ENCODE measurements at regions not wholly inside any gene's neighbourhood (a gene's known extent, or its start where the extent isn't known, plus 50 kb on each side); places are given as distances from the start of the nearest gene placed in this dataset.

- Histone ChIP-seq H3K4me1 (ENCODE audit: control insufficient read depth in 1 of 2, insufficient read depth in 2 of 2, low read length in 2 of 2) (no peaks in the 10 kb centered on the region), H3K36me3 (ENCODE audit: control insufficient read depth in 1 of 2, insufficient read depth in 2 of 2, low read length in 2 of 2) (no peaks in the 10 kb centered on the region), H3K9me3 (ENCODE audit: control insufficient read depth in 1 of 2, low read length in 2 of 2) (no peaks in the 10 kb centered on the region), H3K27me3 (ENCODE audit: low read depth, low read length) (no peaks in the 10 kb centered on the region), H3K27ac (ENCODE audit: low read length) (no peak overlapping the region), H3K4me3 (ENCODE audit: low read depth in 1 of 2, low read length in 2 of 2) (no peak overlapping the region)
These were observed 2898.1 kb downstream of the PCDH9 start for GRCh38 chr13:64332048-64332447.

- H3K36me3 ChIP-seq (ENCODE audit: control insufficient read depth in 1 of 2, insufficient read depth in 2 of 2, low read length in 2 of 2): no peaks in the 10 kb centered on the region
- no peak overlapping the region for H3K4me3 ChIP-seq (ENCODE audit: low read depth in 1 of 2, low read length in 2 of 2)
- H3K9me3 ChIP-seq (ENCODE audit: control insufficient read depth in 1 of 2, low read length in 2 of 2): no peaks in the 10 kb centered on the region
- H3K27me3 ChIP-seq (ENCODE audit: low read depth, low read length): no peaks in the 10 kb centered on the region
- H3K4me1 ChIP-seq (ENCODE audit: control insufficient read depth in 1 of 2, insufficient read depth in 2 of 2, low read length in 2 of 2): no peaks in the 10 kb centered on the region
- H3K27ac ChIP-seq (ENCODE audit: low read length): no peak overlapping the region
These were observed 2902.5 kb downstream of the PCDH9 start for GRCh38 chr13:64327505-64328194.

GRCh38 chr13:64314331-64314730, 2898.7 kb upstream of the PCDH20 start:
- no peaks in the 10 kb centered on the region for H3K36me3 ChIP-seq (ENCODE audit: control insufficient read depth in 1 of 2, insufficient read depth in 2 of 2, low read length in 2 of 2)
- H3K27ac ChIP-seq (ENCODE audit: low read length): no peak overlapping the region
- H3K4me3 ChIP-seq (ENCODE audit: low read depth in 1 of 2, low read length in 2 of 2): no peak overlapping the region
- H3K4me1 ChIP-seq (ENCODE audit: control insufficient read depth in 1 of 2, insufficient read depth in 2 of 2, low read length in 2 of 2): no peaks in the 10 kb centered on the region
- no peaks in the 10 kb centered on the region for H3K27me3 ChIP-seq (ENCODE audit: low read depth, low read length)
- peaks cover 4 to 7% of the 10 kb centered on the region in 2 donors for H3K9me3 ChIP-seq (ENCODE audit: control insufficient read depth in 1 of 2, low read length in 2 of 2)

- no peaks in the 10 kb centered on the region for H3K36me3 ChIP-seq (ENCODE audit: control insufficient read depth in 1 of 2, insufficient read depth in 2 of 2, low read length in 2 of 2)
- H3K27me3 ChIP-seq (ENCODE audit: low read depth, low read length): no peaks in the 10 kb centered on the region
- H3K4me3 ChIP-seq (ENCODE audit: low read depth in 1 of 2, low read length in 2 of 2): no peak overlapping the region
- H3K9me3 ChIP-seq (ENCODE audit: control insufficient read depth in 1 of 2, low read length in 2 of 2): peaks cover 0 to 7% of the 10 kb centered on the region in 2 donors
- H3K4me1 ChIP-seq (ENCODE audit: control insufficient read depth in 1 of 2, insufficient read depth in 2 of 2, low read length in 2 of 2): no peaks in the 10 kb centered on the region
- no peak overlapping the region for H3K27ac ChIP-seq (ENCODE audit: low read length)
These were observed 2896.3 kb upstream of the PCDH20 start for GRCh38 chr13:64311948-64312347.

- H3K4me3 ChIP-seq (ENCODE audit: low read depth in 1 of 2, low read length in 2 of 2): no peak overlapping the region
- no peaks in the 10 kb centered on the region for H3K4me1 ChIP-seq (ENCODE audit: control insufficient read depth in 1 of 2, insufficient read depth in 2 of 2, low read length in 2 of 2)
- H3K9me3 ChIP-seq (ENCODE audit: control insufficient read depth in 1 of 2, low read length in 2 of 2): peaks cover 0 to 7% of the 10 kb centered on the region in 2 donors
- H3K36me3 ChIP-seq (ENCODE audit: control insufficient read depth in 1 of 2, insufficient read depth in 2 of 2, low read length in 2 of 2): no peaks in the 10 kb centered on the region
- no peaks in the 10 kb centered on the region for H3K27me3 ChIP-seq (ENCODE audit: low read depth, low read length)
- no peak overlapping the region for H3K27ac ChIP-seq (ENCODE audit: low read length)
These were observed 2895.5 kb upstream of the PCDH20 start for GRCh38 chr13:64311112-64311511.

GRCh38 chr13:64305246-64305645, 2889.6 kb upstream of the PCDH20 start:
- H3K36me3 ChIP-seq (ENCODE audit: control insufficient read depth in 1 of 2, insufficient read depth in 2 of 2, low read length in 2 of 2): no peaks in the 10 kb centered on the region
- no peak overlapping the region for H3K27ac ChIP-seq (ENCODE audit: low read length)
- no peaks in the 10 kb centered on the region for H3K27me3 ChIP-seq (ENCODE audit: low read depth, low read length)
- no peaks in the 10 kb centered on the region for H3K4me1 ChIP-seq (ENCODE audit: control insufficient read depth in 1 of 2, insufficient read depth in 2 of 2, low read length in 2 of 2)
- H3K4me3 ChIP-seq (ENCODE audit: low read depth in 1 of 2, low read length in 2 of 2): no peak overlapping the region
- H3K9me3 ChIP-seq (ENCODE audit: control insufficient read depth in 1 of 2, low read length in 2 of 2): peaks cover 0 to 2% of the 10 kb centered on the region in 2 donors

GRCh38 chr13:64300239-64300638, 2884.6 kb upstream of the PCDH20 start:
- H3K36me3 ChIP-seq (ENCODE audit: control insufficient read depth in 1 of 2, insufficient read depth in 2 of 2, low read length in 2 of 2): no peaks in the 10 kb centered on the region

GRCh38 chr13:64293923-64294322, 2878.3 kb upstream of the PCDH20 start:
- Histone ChIP-seq H3K27me3 (ENCODE audit: low read depth, low read length) (no peaks in the 10 kb centered on the region), H3K4me1 (ENCODE audit: control insufficient read depth in 1 of 2, insufficient read depth in 2 of 2, low read length in 2 of 2) (no peaks in the 10 kb centered on the region), H3K9me3 (ENCODE audit: control insufficient read depth in 1 of 2, low read length in 2 of 2) (no peaks in the 10 kb centered on the region), H3K36me3 (ENCODE audit: control insufficient read depth in 1 of 2, insufficient read depth in 2 of 2, low read length in 2 of 2) (no peaks in the 10 kb centered on the region), H3K4me3 (ENCODE audit: low read depth in 1 of 2, low read length in 2 of 2) (no peak overlapping the region), H3K27ac (ENCODE audit: low read length) (no peak overlapping the region)

More at GRCh38 chr13:64300239-64300638, 2884.6 kb upstream of the PCDH20 start:
- Histone ChIP-seq H3K27me3 (ENCODE audit: low read depth, low read length) (no peaks in the 10 kb centered on the region), H3K27ac (ENCODE audit: low read length) (no peak overlapping the region), H3K4me1 (ENCODE audit: control insufficient read depth in 1 of 2, insufficient read depth in 2 of 2, low read length in 2 of 2) (no peaks in the 10 kb centered on the region), H3K4me3 (ENCODE audit: low read depth in 1 of 2, low read length in 2 of 2) (no peak overlapping the region), H3K9me3 (ENCODE audit: control insufficient read depth in 1 of 2, low read length in 2 of 2) (peaks cover 0 to 6% of the 10 kb centered on the region in 2 donors)

GRCh38 chr13:64289702-64290101, 2874.1 kb upstream of the PCDH20 start:
- no peak overlapping the region for H3K4me3 ChIP-seq (ENCODE audit: low read depth in 1 of 2, low read length in 2 of 2)

GRCh38 chr13:64283926-64284325, 2868.3 kb upstream of the PCDH20 start:
- no peaks in the 10 kb centered on the region for H3K27me3 ChIP-seq (ENCODE audit: low read depth, low read length)
- H3K4me1 ChIP-seq (ENCODE audit: control insufficient read depth in 1 of 2, insufficient read depth in 2 of 2, low read length in 2 of 2): no peaks in the 10 kb centered on the region
- no peak overlapping the region for H3K4me3 ChIP-seq (ENCODE audit: low read depth in 1 of 2, low read length in 2 of 2)
- no peak overlapping the region for H3K27ac ChIP-seq (ENCODE audit: low read length)
- H3K36me3 ChIP-seq (ENCODE audit: control insufficient read depth in 1 of 2, insufficient read depth in 2 of 2, low read length in 2 of 2): no peaks in the 10 kb centered on the region
- H3K9me3 ChIP-seq (ENCODE audit: control insufficient read depth in 1 of 2, low read length in 2 of 2): no peaks in the 10 kb centered on the region

More at GRCh38 chr13:64289702-64290101, 2874.1 kb upstream of the PCDH20 start:
- H3K9me3 ChIP-seq (ENCODE audit: control insufficient read depth in 1 of 2, low read length in 2 of 2): no peaks in the 10 kb centered on the region
- no peak overlapping the region for H3K27ac ChIP-seq (ENCODE audit: low read length)
- H3K4me1 ChIP-seq (ENCODE audit: control insufficient read depth in 1 of 2, insufficient read depth in 2 of 2, low read length in 2 of 2): no peaks in the 10 kb centered on the region
- H3K27me3 ChIP-seq (ENCODE audit: low read depth, low read length): no peaks in the 10 kb centered on the region
- no peaks in the 10 kb centered on the region for H3K36me3 ChIP-seq (ENCODE audit: control insufficient read depth in 1 of 2, insufficient read depth in 2 of 2, low read length in 2 of 2)

GRCh38 chr13:64278493-64278892, 2862.8 kb upstream of the PCDH20 start:
- H3K4me3 ChIP-seq (ENCODE audit: low read depth in 1 of 2, low read length in 2 of 2): no peak overlapping the region
- H3K9me3 ChIP-seq (ENCODE audit: control insufficient read depth in 1 of 2, low read length in 2 of 2): no peaks in the 10 kb centered on the region
- no peaks in the 10 kb centered on the region for H3K27me3 ChIP-seq (ENCODE audit: low read depth, low read length)
- H3K27ac ChIP-seq (ENCODE audit: low read length): no peak overlapping the region
- H3K4me1 ChIP-seq (ENCODE audit: control insufficient read depth in 1 of 2, insufficient read depth in 2 of 2, low read length in 2 of 2): no peaks in the 10 kb centered on the region
- no peaks in the 10 kb centered on the region for H3K36me3 ChIP-seq (ENCODE audit: control insufficient read depth in 1 of 2, insufficient read depth in 2 of 2, low read length in 2 of 2)

GRCh38 chr13:64277097-64277496, 2861.4 kb upstream of the PCDH20 start:
- H3K9me3 ChIP-seq (ENCODE audit: control insufficient read depth in 1 of 2, low read length in 2 of 2): no peaks in the 10 kb centered on the region

More at GRCh38 chr13:64277097-64277496, 2861.4 kb upstream of the PCDH20 start:
- no peak overlapping the region for H3K27ac ChIP-seq (ENCODE audit: low read length)
- no peak overlapping the region for H3K4me3 ChIP-seq (ENCODE audit: low read depth in 1 of 2, low read length in 2 of 2)
- no peaks in the 10 kb centered on the region for H3K36me3 ChIP-seq (ENCODE audit: control insufficient read depth in 1 of 2, insufficient read depth in 2 of 2, low read length in 2 of 2)
- no peaks in the 10 kb centered on the region for H3K27me3 ChIP-seq (ENCODE audit: low read depth, low read length)
- no peaks in the 10 kb centered on the region for H3K4me1 ChIP-seq (ENCODE audit: control insufficient read depth in 1 of 2, insufficient read depth in 2 of 2, low read length in 2 of 2)

All from muscle layer of duodenum (tissue), 2 donors.